ENCODE measurements at regions not wholly inside any gene's neighbourhood (a gene's known extent, or its start where the extent isn't known, plus 50 kb on each side); places are given as distances from the start of the nearest gene placed in this dataset.

DNA sequence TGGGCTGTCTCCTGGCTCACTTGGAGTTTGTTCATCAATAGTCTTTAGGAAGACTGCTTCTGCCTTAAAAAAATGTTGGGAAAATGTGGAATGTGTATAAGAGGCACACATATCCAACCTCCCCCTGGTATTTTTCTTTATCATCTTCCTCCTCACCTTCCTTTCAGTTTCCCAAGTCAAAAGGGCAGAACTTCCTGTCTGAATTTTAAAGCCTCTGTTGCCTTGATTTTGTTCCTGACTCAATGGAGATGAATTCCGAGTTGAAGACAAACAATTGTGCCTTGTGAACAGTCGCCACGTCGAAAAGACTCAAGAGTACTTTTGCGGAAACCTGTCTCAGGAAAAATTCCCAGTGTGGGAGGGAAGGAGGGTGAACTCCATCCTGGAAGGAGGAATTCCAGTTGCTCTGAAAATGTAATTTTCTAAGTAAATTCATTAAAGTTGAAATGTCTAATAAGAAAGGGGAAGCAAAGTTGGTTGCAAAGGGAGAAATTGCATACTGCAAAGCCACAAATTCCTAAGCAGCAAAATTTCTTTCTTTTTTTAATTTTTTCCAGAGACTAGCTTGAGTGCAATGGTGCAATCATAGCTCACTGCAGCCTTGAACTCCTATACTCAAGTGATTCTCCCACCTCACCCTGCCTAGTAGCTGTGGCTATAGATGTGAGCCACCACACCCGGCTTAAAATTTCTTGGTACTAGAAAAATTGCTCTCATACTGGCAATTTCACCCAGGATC, 50.2 kb upstream of the ELK3 start:
- TF ChIP-seq, protein P1, sequence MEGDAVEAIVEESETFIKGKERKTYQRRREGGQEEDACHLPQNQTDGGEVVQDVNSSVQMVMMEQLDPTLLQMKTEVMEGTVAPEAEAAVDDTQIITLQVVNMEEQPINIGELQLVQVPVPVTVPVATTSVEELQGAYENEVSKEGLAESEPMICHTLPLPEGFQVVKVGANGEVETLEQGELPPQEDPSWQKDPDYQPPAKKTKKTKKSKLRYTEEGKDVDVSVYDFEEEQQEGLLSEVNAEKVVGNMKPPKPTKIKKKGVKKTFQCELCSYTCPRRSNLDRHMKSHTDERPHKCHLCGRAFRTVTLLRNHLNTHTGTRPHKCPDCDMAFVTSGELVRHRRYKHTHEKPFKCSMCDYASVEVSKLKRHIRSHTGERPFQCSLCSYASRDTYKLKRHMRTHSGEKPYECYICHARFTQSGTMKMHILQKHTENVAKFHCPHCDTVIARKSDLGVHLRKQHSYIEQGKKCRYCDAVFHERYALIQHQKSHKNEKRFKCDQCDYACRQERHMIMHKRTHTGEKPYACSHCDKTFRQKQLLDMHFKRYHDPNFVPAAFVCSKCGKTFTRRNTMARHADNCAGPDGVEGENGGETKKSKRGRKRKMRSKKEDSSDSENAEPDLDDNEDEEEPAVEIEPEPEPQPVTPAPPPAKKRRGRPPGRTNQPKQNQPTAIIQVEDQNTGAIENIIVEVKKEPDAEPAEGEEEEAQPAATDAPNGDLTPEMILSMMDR (IDR thresholded peaks at IDR 0.05), result no peak
- no peak for TF ChIP-seq POLR2A (IDR thresholded peaks at IDR 0.05)
- no peak for TF ChIP-seq POLR2AphosphoS5 (IDR thresholded peaks at IDR 0.05)
